GM19239 (cell line): ENCODE measurements at regions not wholly inside any gene's neighbourhood (a gene's known extent, or its start where the extent isn't known, plus 50 kb on each side); places are given as distances from the start of the nearest gene placed in this dataset.
"Not testable (repeated sequence)": the region's sequence is repeated elsewhere in the genome, so short reads cannot be mapped to it uniquely, and the experiment has no call there.

Experiments used
- DNase-seq: peaks from one replicate; pipeline ENCODE4 v3.0.0; 2011; ENCODE audit warnings: low spot score; ENCODE audit not compliant: insufficient read length
- FAIRE-seq: peaks from 2 replicates; lab custom pipeline; 2011; peaks lifted over from hg19 to GRCh38; lab: Jason Lieb, UNC

DNA sequence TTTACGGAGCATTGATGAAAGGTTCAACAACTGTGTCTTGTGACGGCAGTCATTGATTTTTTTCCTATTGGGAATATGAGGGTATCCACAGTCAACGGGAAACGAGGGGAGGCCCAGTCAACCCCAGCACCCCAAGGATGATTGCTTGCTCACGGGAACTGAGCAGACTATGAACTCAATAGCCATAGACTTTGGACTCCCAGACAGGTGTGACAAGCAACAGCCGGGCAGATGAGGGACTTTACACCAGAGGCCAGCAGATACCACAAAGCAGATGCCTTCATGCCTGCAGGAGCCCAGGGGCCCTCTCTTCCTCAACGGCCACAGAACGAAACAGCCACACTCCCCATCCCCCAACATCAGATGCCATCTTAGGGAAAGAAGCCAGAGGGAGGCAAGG lies 80.3 kb upstream of the FLT1 start:
- FAIRE-seq = peak; percentile 40
- DNase-seq = no peak

DNA sequence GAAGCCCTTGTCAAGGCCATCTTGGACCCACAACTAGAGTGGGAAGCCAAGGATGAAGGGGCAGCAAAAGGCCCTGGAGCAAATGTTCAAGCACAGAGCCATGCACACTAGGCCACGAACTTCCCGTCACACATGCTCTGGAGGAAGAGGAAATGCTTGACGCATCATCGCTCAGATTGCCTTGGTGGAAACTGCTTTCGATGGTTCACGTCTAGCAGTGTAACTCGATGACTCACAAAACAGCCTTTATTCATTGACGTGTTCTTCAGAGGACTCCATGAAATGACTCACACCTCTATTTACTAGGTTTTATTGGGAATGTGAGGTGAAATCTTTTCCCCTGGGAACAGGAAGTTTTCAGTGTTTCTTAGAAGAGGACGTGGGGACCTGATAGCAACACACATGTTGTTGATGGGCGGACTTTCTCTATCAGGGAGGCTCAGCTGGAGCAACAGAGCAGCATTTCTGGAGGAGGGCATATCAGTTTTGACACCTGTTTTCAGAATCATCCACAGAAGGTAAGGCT lies 79.8 kb upstream of the FLT1 start:
- DNase-seq (peak; percentile 17), FAIRE-seq (peak; percentile 71)

DNA sequence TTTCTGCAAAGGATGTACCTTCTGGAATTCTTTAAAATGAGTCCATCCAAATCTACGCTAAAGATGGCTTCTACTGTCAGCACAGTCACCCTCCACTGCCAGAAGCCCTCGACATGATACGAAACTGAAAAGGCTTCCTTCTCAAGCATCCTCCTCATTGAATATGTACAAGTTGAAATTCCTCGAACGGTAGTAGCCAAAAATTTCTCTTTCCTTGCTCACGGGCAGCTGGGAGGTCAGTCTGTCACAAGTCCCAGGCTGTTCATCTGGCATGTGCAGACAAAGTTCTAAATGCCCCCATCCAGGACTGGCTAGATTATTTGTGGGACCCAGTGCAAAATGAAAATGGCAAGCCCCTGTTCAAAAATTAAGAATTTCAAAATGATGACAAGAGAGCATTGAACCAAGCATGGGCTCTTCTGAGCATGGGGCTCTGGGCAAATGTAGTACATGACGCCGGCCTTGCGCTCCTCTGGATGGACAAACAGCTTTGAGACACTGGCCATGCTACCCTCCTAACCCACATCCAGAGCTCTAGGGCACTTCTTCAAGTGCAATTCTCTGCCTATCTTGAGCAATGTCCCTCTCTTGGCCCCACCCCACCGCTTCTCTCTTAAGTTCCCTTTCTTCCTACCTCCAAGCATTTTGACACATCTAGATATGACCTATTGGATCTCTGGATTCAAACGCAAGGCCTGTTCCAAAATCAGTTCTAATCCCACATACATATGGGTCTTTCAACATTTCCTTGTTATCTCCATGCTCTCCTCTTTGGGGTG lies 78.9 kb upstream of the FLT1 start:
- FAIRE-seq = no peak
- no peak for DNase-seq

DNA sequence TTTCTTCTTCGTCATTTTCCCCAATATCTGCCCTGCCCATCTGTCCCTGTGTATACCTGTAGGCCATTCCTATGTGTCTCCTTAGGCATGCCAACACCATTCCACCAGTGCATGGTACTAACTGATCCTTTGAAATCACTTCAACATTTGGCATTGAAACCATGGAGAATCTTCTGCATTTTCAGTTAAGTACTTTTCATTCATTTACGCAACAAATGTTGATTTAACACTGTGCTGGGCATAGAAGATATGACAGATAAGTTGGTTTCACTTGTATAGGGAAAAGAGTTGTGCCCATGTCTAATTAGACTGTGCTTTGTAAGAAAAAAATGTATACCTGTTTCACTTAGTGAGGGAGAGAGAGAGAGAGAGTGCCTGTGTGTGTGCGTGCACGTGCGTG lies 77.9 kb upstream of the FLT1 start:
- DNase-seq (no peak), FAIRE-seq (no peak)

DNA sequence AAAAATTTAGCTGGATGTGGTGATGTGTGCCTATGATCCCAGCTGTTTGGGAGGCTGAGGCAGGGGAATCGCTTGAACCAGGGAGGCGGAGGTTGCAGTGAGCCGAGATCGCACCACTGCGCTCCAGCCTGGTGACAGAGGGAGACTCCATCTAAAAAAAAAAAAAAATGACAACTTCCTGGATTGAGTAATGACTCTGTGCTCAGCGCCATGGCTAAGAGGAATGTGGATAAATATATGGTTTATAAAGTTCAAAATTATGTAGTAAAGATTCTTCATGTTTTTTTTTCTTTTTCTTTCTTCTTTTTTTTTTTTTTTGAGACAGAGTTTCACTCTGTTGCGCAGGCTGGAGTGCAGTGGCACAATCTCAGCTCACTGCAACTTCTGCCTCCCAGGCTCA lies 75.4 kb upstream of the FLT1 start:
- not testable (repeated sequence) for DNase-seq, FAIRE-seq

DNA sequence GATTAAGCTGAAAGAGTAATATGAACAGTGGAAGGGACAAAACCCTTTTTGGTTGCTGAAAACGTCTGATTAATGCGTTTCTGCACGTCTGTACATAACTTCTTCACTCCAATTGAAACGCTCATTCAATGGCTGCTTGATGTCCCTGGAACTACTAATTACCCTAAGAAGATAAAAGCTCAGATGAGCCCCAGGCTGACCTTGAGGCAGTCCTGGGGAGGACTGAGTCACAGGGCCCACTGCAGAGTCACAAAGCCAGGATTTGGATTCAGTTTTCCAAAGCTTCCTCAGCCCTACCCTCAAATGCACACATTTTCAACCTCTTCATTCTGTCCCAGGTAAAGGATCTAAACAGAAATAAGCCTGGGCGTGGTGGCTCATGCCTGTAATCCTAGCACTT lies 75.0 kb upstream of the FLT1 start:
- DNase-seq (no peak), FAIRE-seq (no peak)

DNA sequence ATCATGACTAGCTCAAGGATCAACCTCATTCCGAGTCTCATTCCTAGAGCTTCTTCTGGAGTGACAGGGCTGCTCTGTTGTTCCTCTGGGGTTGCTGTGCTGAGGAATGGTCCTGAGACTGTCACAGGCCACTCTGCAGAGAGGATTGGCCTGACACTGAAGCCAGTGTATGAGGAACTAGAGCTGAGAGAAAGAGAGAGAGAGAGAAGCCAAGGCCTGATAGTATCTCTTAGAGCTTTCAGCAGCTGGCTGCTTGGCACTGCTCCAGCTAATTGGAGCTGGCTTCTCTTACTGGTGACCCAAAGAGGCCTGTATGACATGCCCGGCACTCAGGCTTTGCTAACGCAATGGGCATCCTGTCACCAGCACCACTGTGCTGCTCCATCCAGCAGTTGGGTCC lies 73.4 kb upstream of the FLT1 start:
- DNase-seq (no peak), FAIRE-seq (peak; percentile 45)

DNA sequence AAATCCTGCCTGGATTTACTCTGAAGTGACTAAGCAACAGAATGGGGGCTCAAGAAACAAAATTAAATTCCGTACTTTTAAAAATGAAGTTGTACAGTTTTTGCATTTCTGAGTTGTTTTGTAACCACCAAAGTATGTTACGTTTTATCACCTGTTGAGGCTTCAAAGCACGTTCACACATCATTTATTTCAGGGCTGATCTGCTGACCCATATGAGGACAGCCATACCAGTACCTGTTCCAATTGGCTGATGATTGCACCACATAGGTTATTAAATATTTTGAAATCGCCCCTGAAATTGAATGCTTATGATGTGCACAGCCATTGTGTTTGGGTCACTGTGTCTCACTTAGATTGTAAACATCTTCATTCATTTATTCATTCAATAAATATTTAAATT lies 72.0 kb upstream of the FLT1 start:
- DNase-seq (no peak), FAIRE-seq (no peak)

DNA sequence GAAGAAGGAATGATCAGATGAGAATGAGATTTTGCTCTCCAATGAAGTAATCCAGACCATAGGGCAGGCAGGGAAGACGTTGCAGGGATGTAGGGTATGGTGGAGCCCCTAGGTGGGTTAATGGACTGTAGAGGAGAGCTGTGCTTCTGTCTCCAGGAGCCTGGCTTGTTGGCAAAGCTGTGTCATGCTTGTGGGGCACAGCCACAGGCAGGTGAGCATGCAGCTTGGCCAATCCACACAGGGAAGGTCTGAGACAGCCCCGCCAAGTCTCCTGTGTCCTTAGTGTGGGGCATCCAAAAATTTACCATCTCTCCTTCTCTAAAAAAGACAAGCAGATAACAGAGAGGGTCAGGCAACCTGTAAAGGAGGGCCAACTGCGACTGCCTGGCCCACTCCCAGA lies 71.4 kb upstream of the FLT1 start:
- DNase-seq (no peak), FAIRE-seq (no peak)

DNA sequence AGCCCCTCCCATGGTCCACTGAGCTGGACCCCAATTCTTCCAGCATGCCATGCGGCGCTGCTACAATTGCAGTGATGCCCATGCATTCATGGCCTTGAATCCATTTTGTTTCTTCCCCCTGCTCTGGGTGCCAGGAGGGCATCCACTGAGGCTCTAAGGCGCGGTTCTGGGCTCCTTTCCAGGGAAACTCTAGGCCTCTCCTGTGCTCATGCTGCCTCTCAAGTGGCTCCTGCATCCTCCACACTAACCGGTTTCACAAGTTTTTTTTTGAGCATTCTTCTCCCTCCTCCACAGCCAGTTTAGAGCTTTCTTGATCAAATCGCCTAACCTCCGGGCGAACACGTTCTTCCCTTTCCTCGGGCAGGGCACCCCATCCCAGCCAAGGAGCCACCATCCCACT lies 69.1 kb upstream of the FLT1 start:
- FAIRE-seq (no peak), DNase-seq (no peak)

DNA sequence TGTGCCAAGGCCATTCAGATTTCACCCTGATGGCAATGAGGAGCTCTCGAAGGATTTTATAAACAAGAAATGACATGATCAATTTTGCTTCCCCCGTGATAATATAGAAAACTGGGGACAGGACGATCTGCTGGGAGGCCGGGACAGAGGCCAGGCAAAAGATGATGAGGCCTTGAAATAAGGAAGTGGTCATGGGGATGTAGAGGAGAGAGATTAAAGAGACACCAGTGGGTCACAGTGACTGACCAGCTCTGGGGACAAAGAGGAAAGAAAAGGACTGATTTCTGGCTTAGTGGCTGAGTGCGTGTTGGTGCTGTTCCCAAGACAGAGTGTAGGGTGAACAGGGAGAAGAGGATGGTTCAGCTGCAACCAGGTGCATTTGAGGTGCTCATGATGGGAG lies 68.7 kb upstream of the FLT1 start:
- DNase-seq (no peak), FAIRE-seq (no peak)

DNA sequence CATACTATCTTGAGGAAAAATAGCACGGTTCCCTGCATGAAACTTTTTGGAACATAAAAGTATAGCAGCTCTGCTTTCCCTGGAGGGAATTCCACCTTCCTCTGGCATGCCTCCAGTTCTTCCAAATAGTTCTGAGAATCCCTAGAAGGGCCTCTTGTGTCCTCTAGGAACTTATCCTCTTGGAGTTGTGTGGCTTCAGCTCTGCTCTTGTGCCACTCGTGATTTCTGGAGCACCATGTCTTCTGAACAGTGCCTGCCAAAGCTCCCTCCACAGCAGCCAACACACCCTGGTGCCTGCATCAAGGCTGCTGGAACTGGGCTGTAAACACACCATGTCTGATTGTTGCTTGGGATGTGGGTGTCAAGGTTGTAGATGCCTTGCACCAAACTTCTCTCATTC lies 65.7 kb upstream of the FLT1 start:
- DNase-seq (no peak), FAIRE-seq (no peak)

DNA sequence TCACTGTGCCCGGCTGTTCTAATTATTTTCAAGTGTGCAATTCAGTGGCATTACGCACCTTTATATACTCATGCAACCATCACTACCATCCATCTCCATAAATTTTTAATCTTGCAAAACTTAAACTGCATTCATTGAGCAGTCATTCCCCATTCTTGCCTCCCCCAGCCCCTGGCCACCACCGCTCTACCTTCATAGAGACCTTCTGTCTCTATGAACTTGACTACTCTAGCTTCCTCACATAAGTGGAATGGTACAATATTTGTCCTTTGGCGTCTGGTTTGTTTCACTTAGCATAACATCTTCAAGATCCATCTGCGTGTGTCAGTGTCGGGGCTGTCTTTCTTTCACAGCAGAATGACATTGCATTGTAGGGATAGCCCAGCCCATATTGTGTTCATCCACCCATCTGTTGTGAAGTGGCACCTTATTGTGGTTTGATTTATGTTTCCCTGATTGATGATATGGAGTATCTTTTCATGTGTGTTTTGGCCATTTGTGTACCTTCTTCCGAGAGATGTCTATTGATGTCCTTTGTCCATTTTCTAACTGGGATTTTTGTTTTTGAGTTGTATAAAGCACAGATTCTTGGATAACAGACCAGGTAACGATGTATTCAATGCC lies 64.8 kb upstream of the FLT1 start:
- FAIRE-seq = no peak
- DNase-seq = no peak

DNA sequence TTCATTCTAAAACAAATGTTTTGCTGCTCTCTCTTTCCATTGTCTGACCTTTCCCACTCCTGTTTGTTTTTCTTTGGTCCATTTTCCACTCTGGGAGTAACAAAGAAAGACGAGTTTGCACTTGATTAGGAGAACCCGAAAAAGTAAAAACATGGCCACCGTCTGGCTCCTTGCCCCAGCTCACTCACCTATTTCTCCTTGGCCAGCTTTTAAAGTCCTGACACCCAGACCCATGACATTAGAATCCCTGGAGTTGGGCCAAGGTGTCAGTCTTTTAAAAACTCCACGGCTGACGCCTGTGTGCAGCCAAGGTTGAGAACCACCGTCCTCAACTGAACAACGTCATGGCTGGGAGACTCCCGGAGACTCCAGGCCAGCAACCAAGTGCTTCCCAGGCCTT lies 63.6 kb upstream of the FLT1 start:
- FAIRE-seq = no peak
- no peak for DNase-seq

DNA sequence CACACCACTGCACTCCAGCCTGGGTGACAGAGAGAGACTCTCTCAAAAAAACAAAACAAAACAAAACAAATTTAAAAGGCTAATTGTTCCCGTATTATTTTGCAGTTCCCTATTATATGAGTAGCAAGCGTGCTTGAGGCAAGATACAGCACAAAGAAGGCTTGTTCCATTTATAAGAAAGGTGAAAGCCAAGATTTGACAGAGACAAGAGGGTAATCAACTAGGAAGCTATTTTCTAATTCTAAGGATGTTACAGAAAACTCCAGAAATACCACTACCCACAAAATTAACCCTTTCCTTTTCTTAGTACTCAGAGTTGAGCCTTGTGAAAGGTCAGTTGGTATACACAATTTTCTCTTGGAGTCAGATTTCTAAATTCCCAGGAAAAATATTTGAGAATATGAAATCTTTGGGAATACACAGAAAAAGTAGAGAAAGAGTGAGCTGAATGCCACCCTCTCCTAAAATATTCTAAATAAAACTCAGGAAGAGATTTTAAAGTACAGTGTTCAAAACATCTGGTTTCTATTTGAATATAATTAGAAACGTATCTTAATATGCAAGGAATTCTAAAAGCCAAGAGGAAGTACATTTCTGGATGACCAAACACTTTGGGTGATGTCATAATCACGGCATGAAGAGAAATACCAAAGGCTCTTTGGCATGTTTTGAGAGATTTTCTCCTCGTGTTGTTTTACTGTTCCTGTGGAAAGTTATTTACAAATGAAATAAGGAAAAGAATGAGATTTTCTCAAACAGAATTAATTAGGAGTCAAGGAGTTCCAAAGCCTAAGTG lies 63.0 kb upstream of the FLT1 start:
- DNase-seq (no peak), FAIRE-seq (no peak)

DNA sequence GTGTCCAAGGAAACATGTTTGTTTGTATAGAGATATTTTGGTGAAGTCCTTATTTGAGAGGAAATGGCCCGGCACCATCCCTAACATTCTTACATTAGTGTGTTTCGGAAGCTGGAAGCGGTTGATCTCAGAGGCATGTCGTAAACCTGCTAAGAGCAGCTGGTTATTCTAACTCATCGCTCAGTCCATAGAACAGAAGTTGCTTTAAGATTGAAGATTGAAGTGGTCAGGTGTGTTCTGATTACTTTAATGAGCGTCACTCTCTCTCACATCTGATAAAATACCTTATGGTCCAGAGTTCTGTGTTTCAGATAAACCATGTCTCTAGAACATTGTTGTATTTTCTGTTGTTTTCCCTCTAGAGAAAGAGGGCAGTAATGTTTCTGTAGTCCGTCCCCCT lies 60.2 kb upstream of the FLT1 start:
- DNase-seq (no peak), FAIRE-seq (no peak)

DNA sequence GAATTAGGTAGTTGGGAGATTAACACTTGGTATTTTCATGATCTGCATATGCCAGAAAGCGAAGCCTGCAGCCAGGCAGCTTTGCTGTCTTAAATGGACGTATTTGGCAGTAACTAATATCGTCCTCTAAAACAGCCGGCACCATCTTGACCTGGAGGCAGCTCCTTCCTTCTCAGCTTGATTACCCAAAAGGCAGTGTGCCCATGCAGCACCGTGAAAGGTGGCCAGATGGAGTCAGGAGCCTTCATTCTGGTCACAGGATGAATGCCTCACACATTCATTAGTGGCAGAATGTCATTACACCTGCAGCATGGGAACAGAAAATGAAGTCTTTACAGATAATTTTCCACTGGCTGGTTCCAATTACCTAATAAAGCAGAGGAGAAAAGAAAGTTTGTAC lies 59.0 kb upstream of the FLT1 start:
- DNase-seq = no peak
- FAIRE-seq = no peak

DNA sequence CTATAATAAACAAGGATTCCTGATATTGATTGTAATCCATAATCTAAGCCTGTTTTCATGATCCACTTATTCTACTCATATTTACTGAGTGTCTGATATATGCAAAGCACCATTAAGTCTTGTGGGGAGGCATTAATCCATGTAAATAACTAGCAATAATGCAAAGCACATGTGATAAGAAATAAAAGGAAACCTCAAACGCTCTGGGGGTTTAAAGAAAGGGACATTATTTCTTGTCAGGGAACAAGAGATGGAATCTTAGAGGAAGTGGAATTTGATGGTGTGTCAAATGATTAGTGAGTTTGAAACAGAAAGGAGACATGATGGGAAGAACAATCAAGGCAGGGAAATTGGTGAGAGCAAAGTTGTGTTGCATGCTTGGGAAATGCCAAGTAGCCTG lies 57.4 kb upstream of the FLT1 start:
- DNase-seq (no peak), FAIRE-seq (no peak)

DNA sequence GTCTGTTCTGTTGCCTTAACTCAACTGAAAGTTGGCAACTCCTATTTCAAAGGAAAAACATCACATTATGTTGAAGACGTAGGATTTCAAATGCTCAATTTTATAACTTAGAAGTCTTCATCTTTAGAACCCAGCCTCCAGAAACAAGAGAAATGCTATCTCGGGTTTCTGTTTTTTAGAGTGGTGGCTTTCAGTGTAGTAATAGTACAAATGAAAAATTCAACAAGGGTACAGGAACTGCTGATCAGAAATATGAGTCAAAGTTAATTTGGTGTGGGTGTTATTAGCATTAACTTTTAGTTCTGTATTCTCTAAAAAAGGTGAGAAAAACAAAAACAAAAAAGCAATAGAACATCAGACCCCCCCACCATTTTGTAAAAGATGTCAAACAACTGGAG lies 56.6 kb upstream of the FLT1 start:
- DNase-seq (no peak), FAIRE-seq (peak; percentile 28)

DNA sequence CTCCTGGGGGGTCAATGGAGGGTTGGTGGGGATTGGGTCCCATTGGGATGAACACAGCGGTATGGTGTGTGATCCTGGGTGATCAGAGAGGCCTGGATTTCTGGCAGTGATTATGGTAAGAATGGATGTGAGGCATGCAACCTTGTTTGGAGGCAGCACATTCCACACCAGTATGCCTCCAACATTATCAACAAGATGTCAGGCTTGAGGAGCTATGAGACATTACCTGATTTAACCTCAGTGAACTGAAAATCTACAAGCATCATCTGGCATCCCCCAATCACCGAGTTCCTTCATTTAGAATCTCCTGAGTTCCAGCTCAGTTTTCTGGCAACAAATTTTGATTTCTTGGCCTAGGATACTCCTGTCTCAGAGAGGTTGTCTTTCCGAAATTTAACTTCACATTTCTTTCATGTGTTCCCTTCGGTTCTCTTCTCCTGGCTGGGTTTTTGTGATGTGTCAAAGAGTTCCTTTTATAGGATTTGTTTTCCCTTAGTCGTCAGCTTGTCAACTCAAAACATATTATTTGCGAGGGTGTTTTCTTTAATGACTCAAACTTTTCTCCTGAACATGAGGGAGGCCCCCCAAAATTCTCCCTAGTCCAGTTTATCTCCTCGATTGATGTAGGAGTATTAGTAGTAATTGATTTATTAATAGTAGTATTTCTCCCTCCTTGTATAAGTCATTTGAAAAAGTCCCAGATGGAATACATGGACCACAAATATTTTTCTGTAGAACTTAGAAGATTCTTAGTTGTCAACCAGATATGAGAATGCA lies 56.0 kb upstream of the FLT1 start:
- FAIRE-seq = no peak

More for the DNA sequence above, 56.0 kb upstream of the FLT1 start:
- DNase-seq = no peak
